H9 (cell line): ENCODE measurements at regions not wholly inside any gene's neighbourhood (a gene's known extent, or its start where the extent isn't known, plus 50 kb on each side); places are given as distances from the start of the nearest gene placed in this dataset.
A peak's percentile ranks its signal among the peaks of the same experiment; 100 is the strongest.

Experiments used
- DNase-seq: peaks from one replicate; pipeline ENCODE4 v3.0.0-alpha.2; 2017
- H2AFZ ChIP-seq: one replicate; pipeline ENCODE4 v1.6.1; 2013; ENCODE audit warnings: mild to moderate bottlenecking, low read length, control low read depth, moderate library complexity
- H2AK5ac ChIP-seq: 2 replicates; pipeline ENCODE4 v1.6.1; 2013; ENCODE audit warnings: low read length, control low read depth, mixed read lengths; ENCODE audit not compliant: insufficient read length
- H2BK120ac ChIP-seq: one replicate; pipeline ENCODE4 v1.6.1; 2013; ENCODE audit warnings: low read depth, mild to moderate bottlenecking, low read length, control low read depth, inconsistent platforms; ENCODE audit not compliant: poor library complexity, severe bottlenecking
- H2BK12ac ChIP-seq: 2 replicates; pipeline ENCODE4 v1.6.1; 2013; ENCODE audit warnings: low read length, control low read depth, mixed read lengths, low read depth; ENCODE audit not compliant: insufficient read length
- H2BK15ac ChIP-seq: 2 replicates; pipeline ENCODE4 v1.6.1; 2013; ENCODE audit warnings: low read depth, low read length, control low read depth
- H2BK20ac ChIP-seq: one replicate; pipeline ENCODE4 v1.6.1; 2013; ENCODE audit warnings: low read depth, mild to moderate bottlenecking, low read length, control low read depth, inconsistent platforms; ENCODE audit not compliant: poor library complexity, severe bottlenecking
- H2BK5ac ChIP-seq: 2 replicates; pipeline ENCODE4 v1.6.1; 2013; ENCODE audit warnings: low read length, control low read depth, mixed read lengths; ENCODE audit not compliant: insufficient read length
- H3K14ac ChIP-seq: 2 replicates; pipeline ENCODE4 v1.6.1; 2013; ENCODE audit warnings: low read length, control low read depth; ENCODE audit not compliant: insufficient read depth
- H3K18ac ChIP-seq: 2 replicates; pipeline ENCODE4 v1.6.1; 2013; ENCODE audit warnings: low read depth, mild to moderate bottlenecking, mixed read lengths, low read length, control low read depth; ENCODE audit not compliant: insufficient read length
- H3K23ac ChIP-seq: 2 replicates; pipeline ENCODE4 v1.6.1; 2013; ENCODE audit warnings: low read length, control low read depth, mixed read lengths, low read depth; ENCODE audit not compliant: insufficient read length
- H3K23me2 ChIP-seq: 2 replicates; pipeline ENCODE4 v1.6.1; 2013; ENCODE audit warnings: low read depth, mild to moderate bottlenecking, mixed read lengths, low read length, control low read depth; ENCODE audit not compliant: insufficient read length, poor library complexity, severe bottlenecking
- H3K27ac ChIP-seq: 2 replicates; pipeline ENCODE4 v1.5.1; 2013; ENCODE audit warnings: low read length, control low read depth, mixed read lengths, low read depth; ENCODE audit not compliant: insufficient read length
- H3K27me3 ChIP-seq: 2 replicates; pipeline ENCODE4 v1.6.1; 2013; ENCODE audit warnings: low read length, control low read depth, inconsistent platforms; ENCODE audit not compliant: insufficient read depth
- H3K4ac ChIP-seq: 2 replicates; pipeline ENCODE4 v1.6.1; 2013; ENCODE audit warnings: low read depth, mild to moderate bottlenecking, control low read depth, inconsistent platforms, low read length, moderate library complexity
- H3K4me1 ChIP-seq: 2 replicates; pipeline ENCODE4 v1.6.1; 2013; ENCODE audit warnings: low read length, control low read depth, inconsistent platforms; ENCODE audit not compliant: insufficient read depth
- H3K4me2 ChIP-seq: 2 replicates; pipeline ENCODE4 v1.6.1; 2013; ENCODE audit warnings: low read length, control low read depth, mixed read lengths; ENCODE audit not compliant: insufficient read length, insufficient read depth
- H3K56ac ChIP-seq: 2 replicates; pipeline ENCODE4 v1.6.1; 2013; ENCODE audit warnings: low read depth, mild to moderate bottlenecking, mixed read lengths, low read length, control low read depth; ENCODE audit not compliant: insufficient read length
- H3K79me1 ChIP-seq: 2 replicates; pipeline ENCODE4 v1.6.1; 2013; ENCODE audit warnings: low read depth, mild to moderate bottlenecking, moderate library complexity, low read length, control low read depth, inconsistent platforms; ENCODE audit not compliant: insufficient read depth, poor library complexity, severe bottlenecking
- H3K79me2 ChIP-seq: 2 replicates; pipeline ENCODE4 v1.6.1; 2013; ENCODE audit warnings: low read length, control low read depth, inconsistent platforms; ENCODE audit not compliant: insufficient read depth
- H3K9ac ChIP-seq: 2 replicates; pipeline ENCODE4 v1.6.1; 2013; ENCODE audit warnings: low read length, control low read depth, mixed read lengths; ENCODE audit not compliant: insufficient read length; ENCODE audit errors: extremely low read depth
- H3K9me3 ChIP-seq: one replicate; pipeline ENCODE4 v1.6.1; 2013; ENCODE audit warnings: low read depth, low read length, inconsistent platforms; ENCODE audit not compliant: control insufficient read depth
- H3T11ph ChIP-seq: one replicate; pipeline ENCODE4 v1.6.1; 2013; ENCODE audit warnings: mild to moderate bottlenecking, low read length, control low read depth, inconsistent platforms
- H4K20me1 ChIP-seq: one replicate; pipeline ENCODE4 v1.6.1; 2013; ENCODE audit not compliant: control insufficient read depth, insufficient read length, insufficient read depth
- H4K5ac ChIP-seq: 2 replicates; pipeline ENCODE4 v1.6.1; 2013; ENCODE audit warnings: low read depth, mild to moderate bottlenecking, mixed read lengths, low read length, control low read depth; ENCODE audit not compliant: insufficient read length
- H4K8ac ChIP-seq: replicated peaks from 2 replicates; pipeline ENCODE4 v1.6.1; 2013; ENCODE audit warnings: low read length, control low read depth, mixed read lengths, low read depth; ENCODE audit not compliant: insufficient read length
- H4K91ac ChIP-seq: 2 replicates; pipeline ENCODE4 v1.6.1; 2013; ENCODE audit warnings: low read depth, mild to moderate bottlenecking, moderate library complexity, mixed read lengths, low read length, control low read depth; ENCODE audit not compliant: insufficient read length
- H3K27ac Mint-ChIP-seq, 3 experiments: 2 replicates in 2 of 3; 3 replicates in 1 of 3; pipeline ENCODE4 v1.8.0; 2020 to 2021; ENCODE audit warnings: mixed read lengths in 3 of 3, mild to moderate bottlenecking in 1 of 3, moderate library complexity in 1 of 3
- H3K27me3 Mint-ChIP-seq: 2 replicates; pipeline ENCODE4 v1.8.0; 2021; ENCODE audit warnings: low read depth, mild to moderate bottlenecking, moderate library complexity, mixed read lengths
- H3K36me3 Mint-ChIP-seq, 3 experiments: 2 replicates in 2 of 3; 3 replicates in 1 of 3; pipeline ENCODE4 v1.8.0; 2020 to 2021; ENCODE audit warnings: low read depth in 3 of 3, mixed read lengths in 3 of 3; ENCODE audit not compliant: insufficient read depth in 1 of 3
- H3K4me1 Mint-ChIP-seq, 2 experiments: 2 replicates each; pipeline ENCODE4 v1.8.0; 2020; ENCODE audit warnings: mixed read lengths in 2 of 2
- H3K4me3 Mint-ChIP-seq, 2 experiments: 2 replicates in 1 of 2; 3 replicates in 1 of 2; pipeline ENCODE4 v1.8.0; 2020 to 2021; ENCODE audit warnings: mild to moderate bottlenecking in 2 of 2, mixed read lengths in 2 of 2, moderate library complexity in 1 of 2
- H3K9me3 Mint-ChIP-seq, 2 experiments: 2 replicates in 1 of 2; 3 replicates in 1 of 2; pipeline ENCODE4 v1.8.0; 2020; ENCODE audit warnings: mild to moderate bottlenecking in 2 of 2, mixed read lengths in 2 of 2, moderate library complexity in 1 of 2
- CTCF ChIP-seq: fragments of 200-600 bp; sonication (generic); conservative IDR thresholded peaks from 3 replicates; pipeline ENCODE4 v1.8.0; 2021; ENCODE audit warnings: antibody characterized with exemption, mild to moderate bottlenecking

- Histone ChIP-seq H3K4ac (no peak overlapping the region), H3K27me3 (no peaks in the 10 kb centered on the region), H3K4me1 (no peaks in the 10 kb centered on the region), H2BK12ac (no peak overlapping the region), H4K20me1 (no peaks in the 10 kb centered on the region), H3K79me1 (no peaks in the 10 kb centered on the region), H3K18ac (no peak overlapping the region), H3K23ac (no peak overlapping the region), H4K91ac (no peak overlapping the region), H2BK120ac (no peak overlapping the region), H3K56ac (no peak overlapping the region), H3K14ac (no peak overlapping the region), H3K9me3 (no peaks in the 10 kb centered on the region), H2AK5ac (no peak overlapping the region), H2BK5ac (no peak overlapping the region), H3K27ac (no peak overlapping the region), H4K8ac (no peak overlapping the region), H3K79me2 (no peaks in the 10 kb centered on the region), H2AFZ (no peak overlapping the region), H3K4me2 (no peak overlapping the region), H4K5ac (no peak overlapping the region), H2BK20ac (no peak overlapping the region), H2BK15ac (no peak overlapping the region), H3K23me2 (no peaks in the 10 kb centered on the region), H3K9ac (no peak overlapping the region), H3T11ph (no peak overlapping the region)
- Mint-ChIP-seq H3K36me3 (no peaks in the 10 kb centered on the region), H3K4me3 (no peak overlapping the region), H3K9me3 (peaks cover 0 to 3% of the 10 kb centered on the region in 2 experiments; a peak in 2 of 5 replicates), H3K4me1 (no peaks in the 10 kb centered on the region), H3K27ac (peak overlapping the region in 1 of 3 experiments; percentile 50; a peak in 2 of 7 replicates), H3K27me3 (no peaks in the 10 kb centered on the region)
- DNase-seq = no peak
- no peak for TF ChIP-seq CTCF
Observed at GRCh38 chr21:27122686-27123085, 155.8 kb upstream of the ADAMTS5 start.
